Activated CD4-positive, alpha-beta memory T cell treated with anti-CD3 and anti-CD28 coated beads for 36 hours (primary cell): ENCODE measurements at regions not wholly inside any gene's neighbourhood (a gene's known extent, or its start where the extent isn't known, plus 50 kb on each side); places are given as distances from the start of the nearest gene placed in this dataset.

ENCODE experiments used
- CTCF ChIA-PET: fragments of 350-600 bp; sonication (Branson Sonifier 250); formaldehyde crosslinking; loops from one replicate; lab custom pipeline; 2021; ENCODE audit warnings: antibody characterized with exemption, inconsistent platforms; lab: Charles Lee
- POLR2A ChIA-PET: fragments of 350-600 bp; sonication (Branson Sonifier 250); formaldehyde crosslinking; loops from one replicate; lab custom pipeline; 2021; ENCODE audit warnings: antibody characterized with exemption; lab: Charles Lee
- DNase-seq: peaks from one replicate; pipeline ENCODE4 v3.0.0-alpha.2; 2020
- H3K27ac Mint-ChIP-seq: one replicate; pipeline ENCODE4 v1.8.0; 2021; ENCODE audit warnings: mixed read lengths
- H3K27me3 Mint-ChIP-seq: one replicate; pipeline ENCODE4 v1.8.0; 2021; ENCODE audit warnings: mixed read lengths
- H3K36me3 Mint-ChIP-seq: one replicate; pipeline ENCODE4 v1.8.0; 2021; ENCODE audit warnings: mixed read lengths
- H3K4me1 Mint-ChIP-seq: one replicate; pipeline ENCODE4 v1.8.0; 2021; ENCODE audit warnings: low read depth, mixed read lengths
- H3K4me3 Mint-ChIP-seq: one replicate; pipeline ENCODE4 v1.8.0; 2021; ENCODE audit warnings: mild to moderate bottlenecking, mixed read lengths
- H3K9me3 Mint-ChIP-seq: one replicate; pipeline ENCODE4 v1.8.0; 2021; ENCODE audit warnings: mixed read lengths
- intact Hi-C: fragments of 100-400 bp; cut with micrococcal nuclease; formaldehyde crosslinking; loops from one replicate; pipeline ENCODE4 v1.15.1; 2023

DNA sequence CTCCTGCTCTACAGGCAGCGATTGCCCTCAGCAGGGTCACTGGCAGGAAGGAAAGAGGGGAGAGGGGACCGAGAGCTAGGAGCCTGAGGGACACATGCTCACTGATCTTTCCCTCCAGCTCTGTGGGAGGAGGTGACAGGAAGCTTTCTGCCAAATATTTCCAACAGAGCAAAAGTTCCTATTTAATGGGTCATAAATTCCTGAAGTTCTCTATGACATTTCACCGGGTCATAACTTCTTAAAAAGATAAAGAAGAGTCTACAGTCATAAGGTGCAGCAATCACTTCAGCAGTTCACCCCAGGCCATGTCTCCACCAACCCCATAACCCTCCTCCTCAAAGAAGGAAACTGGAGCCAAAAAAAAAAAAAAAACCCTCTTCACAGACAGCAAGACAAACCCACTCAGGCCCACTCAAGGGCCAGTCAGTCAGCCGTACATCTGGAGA, 481.1 kb downstream of the NR2F1-AS1 start:
- POLR2A ChIA-PET, result no interaction called here

DNA sequence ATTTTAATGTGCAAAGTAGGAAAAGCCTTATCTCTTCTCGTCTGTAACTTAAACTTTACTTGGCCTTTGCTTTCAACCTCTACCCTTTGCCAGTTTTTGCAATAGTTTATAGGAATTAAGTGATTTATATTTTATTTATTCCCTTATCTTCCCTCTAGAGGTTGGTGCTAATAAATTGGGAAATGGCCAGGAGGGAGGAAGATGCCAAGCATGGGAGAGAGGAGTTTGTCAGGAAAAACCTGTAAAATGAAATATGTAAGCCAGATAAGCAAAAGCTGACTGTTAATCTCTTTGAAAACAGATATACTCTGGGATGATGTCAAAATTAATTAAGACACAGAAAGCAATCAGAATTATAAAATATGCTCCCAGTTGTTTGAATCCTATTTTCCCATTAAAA, 484.5 kb downstream of the NR2F1-AS1 start:
- Mint-ChIP-seq H3K4me1 (no peaks in the 10 kb centered on the region), H3K36me3 (no peaks in the 10 kb centered on the region), H3K27ac (no peak overlapping the region), H3K27me3 (no peaks in the 10 kb centered on the region), H3K9me3 (peaks cover 5% of the 10 kb centered on the region), H3K4me3 (no peak overlapping the region)
- intact Hi-C loops, result no loop called here
- DNase-seq, result no peak
- ChIA-PET POLR2A (no interaction called here), CTCF (no interaction called here)

More for the DNA sequence above, 481.1 kb downstream of the NR2F1-AS1 start:
- H3K4me1 Mint-ChIP-seq, result no peaks in the 10 kb centered on the region
- no peaks in the 10 kb centered on the region for H3K27me3 Mint-ChIP-seq
- DNase-seq, result no peak
- H3K9me3 Mint-ChIP-seq, result peaks cover 5% of the 10 kb centered on the region
- H3K4me3 Mint-ChIP-seq, result no peak overlapping the region
- CTCF ChIA-PET, result no interaction called here
- H3K36me3 Mint-ChIP-seq, result no peaks in the 10 kb centered on the region
- no peak overlapping the region for H3K27ac Mint-ChIP-seq
- intact Hi-C loops, result no loop called here

DNA sequence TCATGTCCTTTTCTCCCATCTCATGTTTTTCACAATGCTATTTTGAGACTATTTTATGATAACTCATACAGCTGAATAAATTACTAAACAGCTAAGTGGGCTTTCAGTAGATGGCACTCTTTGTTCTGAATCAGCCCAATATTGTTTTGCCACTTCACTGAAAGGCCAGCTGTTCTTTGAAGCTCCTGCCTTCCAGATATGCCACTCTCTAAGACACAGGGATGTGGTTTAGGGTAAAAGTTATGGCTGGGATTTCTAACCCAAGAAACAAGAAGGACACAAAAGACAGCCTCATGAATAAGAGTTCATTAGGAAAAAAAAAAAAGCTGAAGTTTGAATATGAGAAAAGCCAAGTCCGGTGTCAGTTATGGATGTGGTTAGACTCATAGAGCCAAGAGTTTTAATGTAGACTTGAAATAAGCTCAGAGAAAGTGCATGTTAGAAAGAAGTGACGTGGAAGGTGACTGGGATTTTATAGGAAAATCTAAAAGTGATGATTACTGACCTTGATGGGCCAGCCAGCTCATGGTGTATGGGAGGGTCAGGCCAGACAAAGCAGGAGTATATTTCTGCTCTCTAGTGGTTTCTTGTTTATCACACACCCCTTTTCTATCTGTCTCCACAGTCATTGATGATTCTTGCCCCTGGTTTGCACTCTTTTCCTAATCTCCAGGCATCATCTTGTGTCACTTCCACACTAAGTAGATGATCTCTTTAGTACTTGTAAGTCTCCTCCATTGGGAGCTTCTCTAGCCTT, 488.5 kb downstream of the NR2F1-AS1 start:
- DNase-seq, result no peak
- H3K4me1 Mint-ChIP-seq, result no peaks in the 10 kb centered on the region
- H3K4me3 Mint-ChIP-seq, result no peak overlapping the region
- intact Hi-C loops, result no loop called here
- CTCF ChIA-PET, result no interaction called here
- no peaks in the 10 kb centered on the region for H3K27me3 Mint-ChIP-seq
- H3K36me3 Mint-ChIP-seq, result no peaks in the 10 kb centered on the region
- POLR2A ChIA-PET, result no interaction called here
- H3K9me3 Mint-ChIP-seq, result peaks cover 5% of the 10 kb centered on the region
- H3K27ac Mint-ChIP-seq, result no peak overlapping the region

DNA sequence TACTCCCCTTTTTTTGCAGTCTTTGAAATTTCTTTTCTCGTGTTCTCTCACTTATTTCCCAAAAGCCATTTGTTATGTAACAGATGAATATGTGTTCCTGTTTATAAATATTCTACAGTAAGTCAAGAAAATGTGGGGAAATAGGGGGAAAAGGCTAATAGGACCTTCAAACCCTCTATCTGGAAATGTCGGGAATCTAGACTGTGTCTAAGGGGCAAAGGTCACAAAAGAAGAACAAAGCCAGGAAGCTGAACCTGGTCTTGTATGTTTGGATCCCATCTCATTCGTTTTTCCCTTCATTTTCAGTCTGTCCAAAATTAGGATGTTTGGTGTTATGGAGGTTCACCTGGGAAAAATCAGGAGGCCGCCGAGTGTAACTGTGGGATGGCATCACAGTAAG, 490.3 kb downstream of the NR2F1-AS1 start:
- H3K4me1 Mint-ChIP-seq, result no peaks in the 10 kb centered on the region
- no peaks in the 10 kb centered on the region for H3K9me3 Mint-ChIP-seq
- no peak overlapping the region for H3K4me3 Mint-ChIP-seq
- no peaks in the 10 kb centered on the region for H3K27me3 Mint-ChIP-seq
- H3K27ac Mint-ChIP-seq, result no peak overlapping the region
- H3K36me3 Mint-ChIP-seq, result no peaks in the 10 kb centered on the region
- intact Hi-C loops, result no loop called here
- ChIA-PET POLR2A (no interaction called here), CTCF (no interaction called here)
- DNase-seq, result no peak

DNA sequence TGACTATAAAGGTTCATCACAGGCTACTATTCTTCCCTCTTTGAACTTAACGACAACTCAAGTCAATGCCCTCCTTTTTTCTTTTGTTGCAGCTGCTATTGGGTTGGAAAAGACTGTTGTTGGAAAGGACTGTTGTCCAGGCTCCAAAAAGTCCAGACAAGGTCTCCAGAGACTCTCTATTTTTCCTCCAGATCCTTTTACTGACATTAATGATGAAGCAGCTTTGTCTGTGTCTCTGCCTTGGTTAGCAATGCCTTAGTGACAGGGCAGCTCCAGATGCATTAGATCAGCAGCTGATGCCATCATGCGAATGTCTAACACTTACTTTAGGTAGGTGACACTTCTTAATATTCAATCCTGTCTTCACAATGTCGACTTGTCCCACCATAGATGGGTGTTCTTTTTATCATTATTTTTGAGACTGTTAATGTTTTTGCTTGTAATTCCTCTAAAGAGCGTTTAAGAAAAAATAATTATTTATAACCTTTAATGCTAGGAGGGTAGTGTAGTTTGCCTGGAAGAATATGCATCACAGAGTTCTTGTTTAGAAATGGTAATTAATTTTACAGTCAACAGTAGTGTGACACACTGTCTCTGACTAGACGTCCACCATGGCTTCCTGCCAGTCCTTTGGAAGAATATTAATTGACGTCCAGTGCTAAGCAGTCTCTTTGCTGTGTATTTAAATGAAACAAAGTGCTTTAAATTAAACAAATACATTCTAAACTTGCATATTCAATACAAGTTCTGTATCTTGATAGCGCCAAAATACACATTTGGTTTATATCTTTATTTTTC, 492.2 kb downstream of the NR2F1-AS1 start:
- POLR2A ChIA-PET, result no interaction called here
- no peak overlapping the region for H3K4me3 Mint-ChIP-seq
- H3K9me3 Mint-ChIP-seq, result no peaks in the 10 kb centered on the region
- intact Hi-C loops, result no loop called here
- H3K36me3 Mint-ChIP-seq, result no peaks in the 10 kb centered on the region
- CTCF ChIA-PET, result no interaction called here
- no peaks in the 10 kb centered on the region for H3K4me1 Mint-ChIP-seq
- H3K27me3 Mint-ChIP-seq, result no peaks in the 10 kb centered on the region
- H3K27ac Mint-ChIP-seq, result no peak overlapping the region
- no peak for DNase-seq

DNA sequence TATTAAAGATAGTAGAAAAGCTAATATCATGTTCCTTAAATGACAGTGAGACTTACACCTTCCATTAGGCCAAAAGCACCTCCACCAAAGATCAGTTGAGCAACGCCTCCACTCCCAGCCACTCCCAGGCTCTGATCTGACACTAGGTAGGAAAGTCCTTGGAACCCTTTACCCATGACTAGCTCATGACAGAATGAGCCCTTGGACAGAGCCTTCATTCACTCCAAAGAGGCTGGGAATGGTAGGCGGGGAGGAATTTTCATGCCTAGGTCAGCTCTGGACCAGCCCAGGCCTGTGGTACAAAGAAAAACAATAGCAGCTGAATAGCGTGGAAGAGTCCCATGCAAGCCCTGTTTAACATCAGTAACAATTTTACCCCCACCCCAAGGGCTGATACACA, 493.7 kb downstream of the NR2F1-AS1 start:
- no peaks in the 10 kb centered on the region for H3K27me3 Mint-ChIP-seq
- H3K9me3 Mint-ChIP-seq, result no peaks in the 10 kb centered on the region
- no peak overlapping the region for H3K4me3 Mint-ChIP-seq
- intact Hi-C loops, result no loop called here
- no peak for DNase-seq
- ChIA-PET CTCF (no interaction called here), POLR2A (no interaction called here)
- no peaks in the 10 kb centered on the region for H3K36me3 Mint-ChIP-seq
- H3K27ac Mint-ChIP-seq, result no peak overlapping the region
- H3K4me1 Mint-ChIP-seq, result no peaks in the 10 kb centered on the region

DNA sequence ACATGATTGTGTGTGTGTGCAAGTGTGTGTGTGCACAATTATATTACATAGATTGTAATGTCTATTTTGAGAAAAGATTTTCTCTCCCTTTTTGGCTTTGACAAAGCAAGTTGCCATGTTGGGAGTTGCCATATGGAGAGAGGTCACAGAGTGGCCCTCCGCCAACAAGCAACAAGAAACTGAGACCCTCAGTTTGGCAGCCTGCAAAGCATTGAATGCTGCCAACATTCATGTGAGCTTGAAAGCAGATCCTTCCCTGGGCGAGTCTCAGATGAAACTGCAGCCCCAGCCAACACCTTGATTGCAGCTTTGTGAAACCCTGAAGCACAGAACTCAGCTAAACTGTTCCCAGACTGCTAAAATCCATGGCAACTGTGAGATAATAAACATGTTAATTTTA, 498.0 kb downstream of the NR2F1-AS1 start:
- no peak for DNase-seq
- Mint-ChIP-seq H3K4me1 (peaks cover 3% of the 10 kb centered on the region), H3K27ac (no peak overlapping the region), H3K27me3 (no peaks in the 10 kb centered on the region), H3K36me3 (no peaks in the 10 kb centered on the region), H3K4me3 (no peak overlapping the region), H3K9me3 (no peaks in the 10 kb centered on the region)
- intact Hi-C loops, result no loop called here
- POLR2A ChIA-PET, result no interaction called here
- CTCF ChIA-PET, result no interaction called here

DNA sequence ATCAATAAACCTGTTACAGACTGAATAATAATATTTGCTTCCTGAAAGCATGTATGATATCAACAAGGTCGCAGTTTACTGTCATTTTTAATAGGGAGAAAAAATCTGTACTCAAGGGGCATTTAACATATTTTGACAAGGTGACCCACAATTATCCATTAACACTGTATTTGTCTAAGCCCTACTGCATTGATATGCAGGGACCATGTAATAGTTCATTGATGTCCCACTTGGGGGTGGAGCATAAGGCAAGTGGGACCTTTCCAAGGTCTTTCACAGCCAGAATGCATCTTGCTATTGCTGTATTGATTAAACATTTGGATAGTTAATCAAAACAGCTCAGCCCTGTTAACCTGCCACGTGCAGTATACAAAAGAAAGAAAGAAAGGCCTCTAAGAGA, 502.0 kb downstream of the NR2F1-AS1 start:
- Mint-ChIP-seq H3K9me3 (no peaks in the 10 kb centered on the region), H3K4me1 (peaks cover 3% of the 10 kb centered on the region), H3K27me3 (no peaks in the 10 kb centered on the region), H3K4me3 (no peak overlapping the region), H3K36me3 (no peaks in the 10 kb centered on the region), H3K27ac (no peak overlapping the region)
- DNase-seq, result no peak
- POLR2A ChIA-PET, result no interaction called here
- CTCF ChIA-PET, result no interaction called here
- intact Hi-C loops, result no loop called here

DNA sequence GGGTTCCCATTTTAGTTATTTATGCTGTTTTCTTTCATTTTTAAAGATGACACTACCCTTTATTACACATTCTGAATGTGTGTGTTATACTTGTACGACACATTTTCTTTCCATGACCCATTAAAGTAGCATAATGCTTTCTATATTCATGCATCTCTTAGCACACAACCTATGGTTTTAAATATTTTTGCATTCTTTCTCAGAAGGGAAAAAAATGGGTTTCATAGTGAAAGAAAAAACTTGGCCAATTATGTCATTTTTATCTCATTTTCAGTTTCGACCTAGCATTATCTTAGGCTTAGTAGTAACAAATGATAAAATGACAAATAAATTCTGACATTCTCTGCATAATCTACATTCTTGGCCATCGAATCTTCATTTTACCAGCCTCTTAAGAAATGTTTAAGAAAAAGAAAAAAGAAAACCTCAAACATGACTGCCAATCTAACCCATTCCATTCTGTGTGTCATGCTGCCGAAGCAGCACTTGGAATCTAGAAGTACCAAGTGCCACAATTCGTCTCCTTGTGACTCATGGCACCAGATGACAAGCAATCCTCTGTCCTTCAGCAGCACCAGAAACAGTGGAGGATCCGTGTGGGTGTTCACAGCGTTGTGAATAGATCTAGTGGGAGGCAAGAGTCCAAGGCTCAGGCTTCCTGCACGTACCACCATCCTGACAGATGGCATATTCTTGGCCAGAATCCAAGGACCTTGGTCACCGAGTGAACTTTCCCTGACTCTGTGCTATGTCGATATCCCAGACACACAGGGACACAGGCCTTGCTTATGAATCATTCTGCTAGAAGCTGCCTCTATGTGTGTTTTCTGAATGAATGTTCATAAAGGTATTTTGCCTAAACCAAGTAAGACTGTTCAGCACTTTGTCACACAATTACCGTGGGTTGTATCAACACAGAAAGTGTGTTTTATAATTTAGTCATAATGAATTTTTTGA, 502.7 kb downstream of the NR2F1-AS1 start:
- Mint-ChIP-seq H3K27ac (no peak overlapping the region), H3K9me3 (no peaks in the 10 kb centered on the region), H3K36me3 (no peaks in the 10 kb centered on the region), H3K4me1 (peaks cover 3% of the 10 kb centered on the region), H3K4me3 (no peak overlapping the region), H3K27me3 (no peaks in the 10 kb centered on the region)
- ChIA-PET POLR2A (no interaction called here), CTCF (no interaction called here)
- DNase-seq, result peak; percentile 8
- intact Hi-C loops, result no loop called here

DNA sequence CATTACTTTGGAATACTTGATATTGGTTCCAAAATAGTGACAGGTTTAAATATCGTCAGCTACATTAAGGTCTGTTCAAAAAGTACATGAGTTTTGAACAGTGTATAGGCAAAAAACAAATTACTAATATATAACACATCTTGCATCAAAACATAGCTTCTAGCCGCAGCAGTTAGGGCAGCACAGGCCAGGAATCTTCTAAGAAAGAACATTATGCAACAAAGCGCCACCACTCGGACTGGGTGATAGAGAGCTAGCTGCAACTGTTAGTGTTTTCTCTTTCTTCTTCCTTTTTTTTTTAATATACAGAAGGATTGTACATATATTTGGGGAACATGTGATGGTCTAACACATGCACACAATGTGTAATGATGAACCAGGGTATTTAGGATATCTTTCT, 504.5 kb downstream of the NR2F1-AS1 start:
- POLR2A ChIA-PET, result no interaction called here
- no peak overlapping the region for H3K27ac Mint-ChIP-seq

DNA sequence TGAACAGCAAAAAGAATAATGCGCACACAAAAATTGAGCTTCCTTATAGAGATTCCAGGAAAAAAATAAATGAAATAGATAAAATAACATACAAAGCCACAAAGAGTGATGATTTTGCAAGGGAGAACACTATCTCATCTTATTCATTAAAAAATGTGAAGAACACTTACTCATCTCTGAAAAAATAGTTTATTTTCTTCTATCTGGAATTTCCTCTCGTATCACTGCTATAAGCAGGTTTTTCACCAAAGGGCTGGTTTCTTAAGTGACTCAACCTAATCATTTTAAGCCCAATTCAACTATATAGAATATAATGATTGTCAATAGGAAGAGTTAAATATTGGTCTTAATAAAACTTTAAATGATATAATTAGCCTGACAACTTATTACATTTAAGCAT, 504.9 kb downstream of the NR2F1-AS1 start:
- ChIA-PET CTCF (no interaction called here), POLR2A (no interaction called here)
- Mint-ChIP-seq H3K27me3 (no peaks in the 10 kb centered on the region), H3K4me3 (no peak overlapping the region), H3K9me3 (no peaks in the 10 kb centered on the region), H3K27ac (no peak overlapping the region), H3K36me3 (no peaks in the 10 kb centered on the region), H3K4me1 (peaks cover 3% of the 10 kb centered on the region)
- intact Hi-C loops, result no loop called here
- DNase-seq, result no peak

More for the DNA sequence above, 504.5 kb downstream of the NR2F1-AS1 start:
- intact Hi-C loops, result no loop called here
- Mint-ChIP-seq H3K4me1 (peaks cover 3% of the 10 kb centered on the region), H3K9me3 (no peaks in the 10 kb centered on the region), H3K4me3 (no peak overlapping the region), H3K27me3 (no peaks in the 10 kb centered on the region), H3K36me3 (no peaks in the 10 kb centered on the region)
- DNase-seq, result no peak
- CTCF ChIA-PET, result no interaction called here

DNA sequence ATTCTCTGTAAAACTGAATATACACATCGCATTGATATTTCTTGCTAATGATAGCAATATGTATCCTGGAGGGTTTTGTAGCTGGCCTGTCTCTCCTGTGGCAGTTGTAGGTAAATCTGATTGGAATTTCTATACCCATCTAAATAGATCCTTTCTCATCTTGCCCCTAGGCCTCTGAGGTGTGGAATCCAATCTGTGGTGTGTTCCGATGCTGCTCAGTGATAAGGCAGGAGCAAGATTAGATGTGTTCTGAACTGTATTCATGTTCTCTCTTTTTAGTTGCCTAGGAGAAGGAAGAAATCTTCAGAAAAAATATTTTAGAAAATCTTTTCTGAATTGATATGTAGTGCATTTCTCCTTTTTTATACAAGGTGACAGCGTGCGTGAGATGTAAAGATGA, 507.5 kb downstream of the NR2F1-AS1 start:
- no peak for DNase-seq
- CTCF ChIA-PET, result no interaction called here
- Mint-ChIP-seq H3K9me3 (no peaks in the 10 kb centered on the region), H3K36me3 (no peaks in the 10 kb centered on the region), H3K27ac (no peak overlapping the region), H3K27me3 (no peaks in the 10 kb centered on the region), H3K4me3 (no peak overlapping the region), H3K4me1 (peaks cover 2% of the 10 kb centered on the region)
- intact Hi-C loops, result no loop called here
- POLR2A ChIA-PET, result no interaction called here
